Keratinocyte (primary cell): ENCODE measurements at regions not wholly inside any gene's neighbourhood (a gene's known extent, or its start where the extent isn't known, plus 50 kb on each side); places are given as distances from the start of the nearest gene placed in this dataset.

Experiments used
- DNase-seq: peaks from one replicate; pipeline ENCODE4 v3.0.0-alpha.2; 2011; ENCODE audit warnings: low read depth, missing footprints, low spot score
- FAIRE-seq: peaks from 2 replicates; lab custom pipeline; 2011; peaks lifted over from hg19 to GRCh38; lab: Jason Lieb, UNC
- H2AFZ ChIP-seq: 2 replicates; pipeline ENCODE4 v1.6.0; 2012; ENCODE audit warnings: low read length, control low read depth, inconsistent platforms; ENCODE audit not compliant: control insufficient read depth
- H3K27ac ChIP-seq: 2 replicates; pipeline ENCODE4 v1.5.1; 2011; ENCODE audit warnings: low read length; ENCODE audit not compliant: control insufficient read depth, insufficient read depth
- H3K27me3 ChIP-seq: 3 replicates; pipeline ENCODE4 v1.6.0; 2011; ENCODE audit warnings: low read length; ENCODE audit not compliant: control insufficient read depth, insufficient read depth; ENCODE audit errors: extremely low read depth
- H3K36me3 ChIP-seq, 2 experiments: 2 replicates in 1 of 2; 3 replicates in 1 of 2; pipeline ENCODE4 v1.5.1; 2011; ENCODE audit warnings: low read length in 2 of 2, mild to moderate bottlenecking in 1 of 2; ENCODE audit not compliant: control insufficient read depth in 2 of 2, insufficient read depth in 2 of 2; ENCODE audit errors: extremely low read depth in 1 of 2
- H3K4me1 ChIP-seq: 3 replicates; pipeline ENCODE4 v1.5.1; 2011; ENCODE audit warnings: low read length; ENCODE audit not compliant: control insufficient read depth, insufficient read depth; ENCODE audit errors: extremely low read depth
- H3K4me2 ChIP-seq: 3 replicates; pipeline ENCODE4 v1.6.0; 2011; ENCODE audit warnings: low read depth, low read length; ENCODE audit not compliant: control insufficient read depth, insufficient read depth; ENCODE audit errors: extremely low read depth
- H3K4me3 ChIP-seq, 3 experiments: fragments of 200-600 bp in 1 of 3; sonication (generic) in 1 of 3; 2 replicates in 2 of 3; 3 replicates in 1 of 3; pipeline ENCODE4 v1.5.1; 2011 to 2016; ENCODE audit warnings: low read length in 3 of 3, mild to moderate bottlenecking in 3 of 3, control low read depth in 2 of 3, inconsistent platforms in 1 of 3, low read depth in 1 of 3, mixed read lengths in 1 of 3, mixed run types in 1 of 3, moderate library complexity in 1 of 3; ENCODE audit not compliant: control insufficient read depth in 2 of 3, insufficient read depth in 2 of 3; ENCODE audit errors: extremely low read depth in 1 of 3
- H3K79me2 ChIP-seq: 2 replicates; pipeline ENCODE4 v1.6.0; 2012; ENCODE audit warnings: low read length; ENCODE audit not compliant: control insufficient read depth, insufficient read depth
- H3K9ac ChIP-seq: 3 replicates; pipeline ENCODE4 v1.6.0; 2011; ENCODE audit warnings: low read length; ENCODE audit not compliant: control insufficient read depth, insufficient read depth; ENCODE audit errors: extremely low read depth
- H3K9me1 ChIP-seq: 3 replicates; pipeline ENCODE4 v1.6.0; 2011; ENCODE audit warnings: low read length; ENCODE audit not compliant: control insufficient read depth, insufficient read depth; ENCODE audit errors: extremely low read depth
- H3K9me3 ChIP-seq: 2 replicates; pipeline ENCODE4 v1.5.1; 2012; ENCODE audit warnings: low read depth, low read length; ENCODE audit not compliant: control insufficient read depth
- H4K20me1 ChIP-seq: 3 replicates; pipeline ENCODE4 v1.6.0; 2011; ENCODE audit warnings: low read length; ENCODE audit not compliant: control insufficient read depth, insufficient read depth; ENCODE audit errors: extremely low read depth
- EZH2 ChIP-seq: IDR thresholded peaks from one replicate; pipeline ENCODE4 v1.6.1; 2012; ENCODE audit warnings: inconsistent platforms, mild to moderate bottlenecking, low read length, moderate library complexity
- dilution Hi-C: fragments of 300-500 bp; cut with MboI; formaldehyde crosslinking; loops from one replicate; pipeline ENCODE4 v1.7.0; 2020; ENCODE audit warnings: low sequenced_read_pairs; ENCODE audit not compliant: extremely low pct_ligation_motif_present
- TF ChIP-seq, protein P1 (sequence below), 3 experiments: IDR thresholded peaks in 1 of 3; conservative IDR thresholded peaks in 1 of 3; optimal IDR thresholded peaks in 1 of 3; 2 replicates in 2 of 3; 3 replicates in 1 of 3; pipeline versions ENCODE3 to v1.5.1; 2011; ENCODE audit warnings: low read length in 3 of 3, mild to moderate bottlenecking in 3 of 3, moderate library complexity in 2 of 3, control low read depth in 1 of 3, inconsistent platforms in 1 of 3; ENCODE audit not compliant: insufficient read depth in 2 of 3; ENCODE audit errors: extremely low read depth in 1 of 3

DNA sequence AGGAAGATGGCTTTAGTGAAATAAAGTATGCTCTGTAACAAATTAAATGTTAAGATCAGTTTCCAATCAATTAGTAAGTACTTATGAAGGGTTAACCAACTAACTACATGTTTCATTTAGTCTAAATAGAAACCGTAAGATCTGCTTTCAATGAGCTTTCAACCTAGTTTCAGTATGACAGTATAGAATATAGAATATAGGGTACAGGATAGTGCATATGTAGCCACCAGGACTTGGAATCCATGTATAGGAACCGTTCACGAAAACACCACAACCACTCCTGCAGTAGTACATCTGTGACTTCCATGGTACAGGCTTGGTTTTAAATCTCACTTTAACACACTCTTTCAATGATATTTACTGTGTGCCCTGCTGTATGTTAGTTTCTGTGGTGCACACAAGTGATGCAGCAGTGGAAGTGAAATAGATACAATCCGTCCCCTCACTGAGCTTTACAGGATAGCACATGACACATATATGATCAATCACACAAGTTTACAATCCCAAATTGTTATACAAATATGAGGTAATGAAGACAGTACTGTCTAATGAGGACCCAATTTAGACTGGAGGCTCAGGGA, 479.7 kb upstream of the MARCKS start:
- Histone ChIP-seq H3K79me2 (no peaks in the 10 kb centered on the region), H3K4me3 (no peak overlapping the region), H4K20me1 (no peaks in the 10 kb centered on the region), H3K9ac (no peak overlapping the region), H3K36me3 (no peaks in the 10 kb centered on the region), H3K4me2 (no peak overlapping the region), H3K27me3 (no peaks in the 10 kb centered on the region), H3K9me3 (no peaks in the 10 kb centered on the region), H3K27ac (no peak overlapping the region), H2AFZ (no peak overlapping the region), H3K4me1 (peaks cover 12% of the 10 kb centered on the region), H3K9me1 (no peaks in the 10 kb centered on the region)
- FAIRE-seq (peak; percentile 49), DNase-seq (no peak)
- dilution Hi-C loops, result no loop called here
- no peak for TF ChIP-seq EZH2

DNA sequence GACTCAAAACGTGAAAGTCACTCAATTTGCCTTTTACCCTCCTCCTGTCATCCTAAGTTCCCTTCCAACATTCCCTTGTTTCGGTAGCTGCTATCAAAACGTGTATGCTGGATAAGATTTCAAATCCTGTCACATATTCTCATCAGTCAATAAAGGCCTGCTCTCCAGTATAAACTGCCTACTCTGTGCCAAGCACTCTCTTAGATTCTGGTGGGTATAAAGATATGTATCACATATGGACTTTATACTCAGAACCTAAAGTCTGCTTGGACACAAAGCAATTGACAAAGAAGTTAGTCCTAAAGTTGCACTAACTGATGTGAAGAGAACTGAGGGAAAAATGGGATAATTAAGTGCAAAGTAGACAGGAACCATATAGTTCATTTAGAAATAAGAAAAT, 476.6 kb upstream of the MARCKS start:
- no peaks in the 10 kb centered on the region for H3K36me3 ChIP-seq
- no peaks in the 10 kb centered on the region for H3K79me2 ChIP-seq
- H3K4me1 ChIP-seq, result peaks cover 12% of the 10 kb centered on the region
- H3K27ac ChIP-seq, result no peak overlapping the region
- DNase-seq (no peak), FAIRE-seq (no peak)
- H3K9me3 ChIP-seq, result no peaks in the 10 kb centered on the region
- no peaks in the 10 kb centered on the region for H3K9me1 ChIP-seq
- TF ChIP-seq EZH2, result no peak
- TF ChIP-seq, protein P1, sequence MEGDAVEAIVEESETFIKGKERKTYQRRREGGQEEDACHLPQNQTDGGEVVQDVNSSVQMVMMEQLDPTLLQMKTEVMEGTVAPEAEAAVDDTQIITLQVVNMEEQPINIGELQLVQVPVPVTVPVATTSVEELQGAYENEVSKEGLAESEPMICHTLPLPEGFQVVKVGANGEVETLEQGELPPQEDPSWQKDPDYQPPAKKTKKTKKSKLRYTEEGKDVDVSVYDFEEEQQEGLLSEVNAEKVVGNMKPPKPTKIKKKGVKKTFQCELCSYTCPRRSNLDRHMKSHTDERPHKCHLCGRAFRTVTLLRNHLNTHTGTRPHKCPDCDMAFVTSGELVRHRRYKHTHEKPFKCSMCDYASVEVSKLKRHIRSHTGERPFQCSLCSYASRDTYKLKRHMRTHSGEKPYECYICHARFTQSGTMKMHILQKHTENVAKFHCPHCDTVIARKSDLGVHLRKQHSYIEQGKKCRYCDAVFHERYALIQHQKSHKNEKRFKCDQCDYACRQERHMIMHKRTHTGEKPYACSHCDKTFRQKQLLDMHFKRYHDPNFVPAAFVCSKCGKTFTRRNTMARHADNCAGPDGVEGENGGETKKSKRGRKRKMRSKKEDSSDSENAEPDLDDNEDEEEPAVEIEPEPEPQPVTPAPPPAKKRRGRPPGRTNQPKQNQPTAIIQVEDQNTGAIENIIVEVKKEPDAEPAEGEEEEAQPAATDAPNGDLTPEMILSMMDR (optimal IDR thresholded peaks at IDR 0.05 in 1 of 3, IDR thresholded peaks at IDR 0.05 in 1 of 3, conservative IDR thresholded peaks at IDR 0.05 in 1 of 3; ENCODE audit: extremely low read depth in 1 of 3, insufficient read depth in 2 of 3, low read length in 3 of 3), result no peak
- no peaks in the 10 kb centered on the region for H3K27me3 ChIP-seq
- dilution Hi-C loops, result no loop called here
- H3K4me3 ChIP-seq, result no peak overlapping the region
- H3K9ac ChIP-seq, result no peak overlapping the region
- H3K4me2 ChIP-seq, result no peak overlapping the region
- H4K20me1 ChIP-seq, result no peaks in the 10 kb centered on the region
- no peak overlapping the region for H2AFZ ChIP-seq

DNA sequence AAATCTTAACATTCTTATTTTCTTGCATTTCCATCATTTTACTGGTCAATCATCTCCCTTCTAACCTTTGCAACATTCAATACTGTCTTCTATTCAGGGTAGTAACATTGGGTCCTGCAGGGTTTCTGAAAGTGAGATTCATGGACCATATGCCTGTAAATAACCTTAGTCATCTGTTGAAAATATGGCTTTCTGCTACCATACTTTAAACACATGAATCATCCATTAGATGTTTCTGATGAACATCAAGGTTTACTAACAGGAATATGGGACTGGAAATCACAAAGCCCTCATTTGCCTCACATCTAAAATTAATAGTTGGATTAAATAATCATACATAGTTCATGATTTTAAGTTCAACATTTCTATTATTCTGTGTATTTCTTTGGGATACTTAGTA, 475.9 kb upstream of the MARCKS start:
- Histone ChIP-seq H3K9me3 (no peaks in the 10 kb centered on the region), H3K79me2 (no peaks in the 10 kb centered on the region), H3K27me3 (no peaks in the 10 kb centered on the region), H3K9ac (no peak overlapping the region), H3K4me2 (no peak overlapping the region), H3K27ac (no peak overlapping the region), H3K4me3 (no peak overlapping the region), H3K9me1 (no peaks in the 10 kb centered on the region), H3K36me3 (no peaks in the 10 kb centered on the region), H4K20me1 (no peaks in the 10 kb centered on the region), H3K4me1 (peaks cover 6% of the 10 kb centered on the region), H2AFZ (no peak overlapping the region)
- FAIRE-seq (no peak), DNase-seq (no peak)
- TF ChIP-seq, protein P1 (optimal IDR thresholded peaks at IDR 0.05 in 1 of 3, IDR thresholded peaks at IDR 0.05 in 1 of 3, conservative IDR thresholded peaks at IDR 0.05 in 1 of 3; ENCODE audit: extremely low read depth in 1 of 3, insufficient read depth in 2 of 3, low read length in 3 of 3), result no peak
- TF ChIP-seq EZH2, result no peak
- dilution Hi-C loops, result no loop called here
